Mesenchymal stem cell (in vitro differentiated cells and primary cell): ENCODE measurements at regions not wholly inside any gene's neighbourhood (a gene's known extent, or its start where the extent isn't known, plus 50 kb on each side); places are given as distances from the start of the nearest gene placed in this dataset.

ENCODE experiments used
- DNase-seq: peaks from one replicate; pipeline ENCODE4 v3.0.0-alpha.2; 2013
- H2AFZ ChIP-seq: one replicate; pipeline ENCODE4 v1.6.1; 2013; ENCODE audit warnings: low read depth, mild to moderate bottlenecking, control low read depth, inconsistent platforms, low read length, moderate library complexity
- H2AK5ac ChIP-seq: 2 replicates; pipeline ENCODE4 v1.6.1; 2013; ENCODE audit warnings: low read length, moderate library complexity, mild to moderate bottlenecking, inconsistent platforms; ENCODE audit not compliant: severe bottlenecking
- H2BK120ac ChIP-seq: one replicate; pipeline ENCODE4 v1.6.1; 2013; ENCODE audit warnings: low read depth, mild to moderate bottlenecking, inconsistent platforms, low read length, moderate library complexity
- H2BK12ac ChIP-seq, 2 experiments: one replicate each; pipeline ENCODE4 v1.6.1; 2013; ENCODE audit warnings: inconsistent platforms in 2 of 2, low read length in 2 of 2, mild to moderate bottlenecking in 2 of 2, moderate library complexity in 2 of 2, control low read depth in 1 of 2
- H2BK15ac ChIP-seq: one replicate; pipeline ENCODE4 v1.6.1; 2013; ENCODE audit warnings: mild to moderate bottlenecking, low read depth, inconsistent platforms; ENCODE audit not compliant: poor library complexity, severe bottlenecking
- H2BK5ac ChIP-seq: 2 replicates; pipeline ENCODE4 v1.6.1; 2013; ENCODE audit warnings: low read depth, mild to moderate bottlenecking, low read length, control low read depth, inconsistent platforms; ENCODE audit not compliant: poor library complexity, severe bottlenecking
- H3K14ac ChIP-seq, 2 experiments: one replicate each; pipeline ENCODE4 v1.6.1; 2013; ENCODE audit warnings: inconsistent platforms in 2 of 2, low read length in 2 of 2, control low read depth in 1 of 2, mild to moderate bottlenecking in 1 of 2, moderate library complexity in 1 of 2
- H3K18ac ChIP-seq, 2 experiments: one replicate each; pipeline ENCODE4 v1.6.1; 2013; ENCODE audit warnings: inconsistent platforms in 2 of 2, low read length in 2 of 2, control low read depth in 1 of 2, low read depth in 1 of 2, mild to moderate bottlenecking in 1 of 2
- H3K23ac ChIP-seq, 2 experiments: one replicate each; pipeline ENCODE4 v1.6.1; 2013; ENCODE audit warnings: inconsistent platforms in 2 of 2, low read length in 2 of 2, mild to moderate bottlenecking in 2 of 2, moderate library complexity in 2 of 2, control low read depth in 1 of 2
- H3K27ac ChIP-seq: 2 replicates; pipeline ENCODE4 v1.5.1; 2013; ENCODE audit warnings: mild to moderate bottlenecking, moderate library complexity, low read length, control low read depth, inconsistent platforms; ENCODE audit not compliant: poor library complexity, severe bottlenecking
- H3K27me3 ChIP-seq, 2 experiments: 2 replicates each; pipeline versions ENCODE4 v1.6.1 to v1.7.0; 2013; ENCODE audit warnings: low read length in 2 of 2, mild to moderate bottlenecking in 2 of 2, moderate library complexity in 2 of 2, control low read depth in 1 of 2, inconsistent platforms in 1 of 2; ENCODE audit not compliant: control insufficient read depth in 1 of 2, insufficient read depth in 1 of 2
- H3K36me3 ChIP-seq, 2 experiments: 2 replicates each; pipeline versions ENCODE4 v1.6.1 to v1.7.0; 2013; ENCODE audit warnings: low read length in 2 of 2, control low read depth in 1 of 2, inconsistent platforms in 1 of 2, low read depth in 1 of 2, mild to moderate bottlenecking in 1 of 2; ENCODE audit not compliant: insufficient read depth in 2 of 2, control insufficient read depth in 1 of 2
- H3K4ac ChIP-seq, 2 experiments: one replicate each; pipeline ENCODE4 v1.6.1; 2013; ENCODE audit warnings: inconsistent platforms in 2 of 2, low read length in 2 of 2, mild to moderate bottlenecking in 2 of 2, moderate library complexity in 2 of 2, control low read depth in 1 of 2, low read depth in 1 of 2
- H3K4me1 ChIP-seq: 2 replicates; pipeline ENCODE4 v1.6.1; 2013; ENCODE audit warnings: low read depth, low read length, control low read depth; ENCODE audit not compliant: control insufficient read depth, insufficient read depth
- H3K4me2 ChIP-seq: 2 replicates; pipeline ENCODE4 v1.6.1; 2013; ENCODE audit warnings: low read length, mild to moderate bottlenecking, inconsistent platforms; ENCODE audit not compliant: poor library complexity, severe bottlenecking
- H3K4me3 ChIP-seq, 2 experiments: 2 replicates each; pipeline versions ENCODE4 v1.5.1 to v1.7.0; 2013; ENCODE audit warnings: low read length in 2 of 2, mild to moderate bottlenecking in 2 of 2, control low read depth in 1 of 2, low read depth in 1 of 2; ENCODE audit not compliant: insufficient read depth in 1 of 2
- H3K79me1 ChIP-seq: replicated peaks from 2 replicates; pipeline ENCODE4 v1.6.1; 2013; ENCODE audit warnings: mild to moderate bottlenecking, control low read depth, low read length, inconsistent platforms; ENCODE audit not compliant: poor library complexity, severe bottlenecking
- H3K9ac ChIP-seq: 2 replicates; pipeline ENCODE4 v1.7.0; 2013; ENCODE audit warnings: mild to moderate bottlenecking, low read length, moderate library complexity
- H3K9me3 ChIP-seq: 2 replicates; pipeline ENCODE4 v1.7.0; 2013; ENCODE audit warnings: mild to moderate bottlenecking, low read length; ENCODE audit not compliant: control insufficient read depth
- H4K8ac ChIP-seq: one replicate; pipeline ENCODE4 v1.6.1; 2013; ENCODE audit warnings: inconsistent platforms, mild to moderate bottlenecking, low read length, moderate library complexity
- H4K91ac ChIP-seq: one replicate; pipeline ENCODE4 v1.6.1; 2013; ENCODE audit warnings: mild to moderate bottlenecking, low read length, inconsistent platforms
- WGBS: methylation state at CpG from one replicate; pipeline ENCODE4 v1.1.7; 2013; ENCODE audit warnings: mixed read lengths; 5-methylcytosine and 5-hydroxymethylcytosine counted together

GRCh38 chr15:97459771-97460170 lies 500.7 kb upstream of the ARRDC4 start:
- Histone ChIP-seq H2AK5ac (no peak overlapping the region), H2AFZ (no peak overlapping the region), H3K4me3 (no peak overlapping the region), H3K14ac (no peak overlapping the region), H3K23ac (no peak overlapping the region), H3K27me3 (no peaks in the 10 kb centered on the region), H3K9me3 (no peaks in the 10 kb centered on the region), H4K8ac (no peak overlapping the region), H2BK5ac (no peak overlapping the region), H3K18ac (no peak overlapping the region), H3K79me1 (no peaks in the 10 kb centered on the region), H3K9ac (no peak overlapping the region), H3K4me1 (no peaks in the 10 kb centered on the region), H2BK12ac (no peak overlapping the region), H4K91ac (no peak overlapping the region), H3K4ac (no peak overlapping the region), H2BK15ac (no peak overlapping the region), H3K36me3 (no peaks in the 10 kb centered on the region), H3K4me2 (no peak overlapping the region), H3K27ac (no peak overlapping the region), H2BK120ac (no peak overlapping the region)
- no peak for DNase-seq
- WGBS = 78% methylated on average over 1 of the region's 1 CpG

GRCh38 chr15:97461226-97461625 lies 499.3 kb upstream of the ARRDC4 start:
- Histone ChIP-seq H2AFZ (no peak overlapping the region), H3K23ac (no peak overlapping the region), H2BK12ac (no peak overlapping the region), H3K18ac (no peak overlapping the region), H3K9ac (no peak overlapping the region), H3K79me1 (no peaks in the 10 kb centered on the region), H2AK5ac (no peak overlapping the region), H3K9me3 (no peaks in the 10 kb centered on the region), H3K4me2 (no peak overlapping the region), H3K27ac (no peak overlapping the region), H3K4me1 (no peaks in the 10 kb centered on the region), H3K27me3 (no peaks in the 10 kb centered on the region), H4K8ac (no peak overlapping the region), H3K4ac (no peak overlapping the region), H3K36me3 (no peaks in the 10 kb centered on the region), H2BK15ac (no peak overlapping the region), H3K14ac (no peak overlapping the region), H4K91ac (no peak overlapping the region), H3K4me3 (no peak overlapping the region), H2BK5ac (no peak overlapping the region), H2BK120ac (no peak overlapping the region)
- DNase-seq = peak; percentile 30
- WGBS = no CpG with 5 or more reads among the region's 1 CpG

DNA sequence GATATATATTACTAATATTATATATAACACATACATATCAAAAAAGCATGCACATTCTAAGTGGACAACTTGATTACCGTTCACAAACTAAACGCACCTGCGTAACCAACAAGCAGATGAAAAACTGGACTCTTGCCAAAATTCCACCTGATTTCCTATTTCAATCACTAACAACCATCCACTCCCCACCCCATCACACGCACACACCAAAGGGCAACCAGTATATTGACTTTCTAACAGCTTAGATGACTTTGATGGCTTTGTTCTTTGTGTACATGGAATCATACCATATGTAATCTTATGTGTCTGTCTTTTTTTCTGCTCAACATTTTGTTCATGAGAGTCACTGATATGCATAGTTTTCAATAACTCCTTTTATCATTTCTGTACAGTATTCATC lies 496.8 kb upstream of the ARRDC4 start:
- no peak for DNase-seq
- Histone ChIP-seq H2BK12ac (no peak overlapping the region), H3K4me2 (no peak overlapping the region), H2BK5ac (no peak overlapping the region), H3K23ac (no peak overlapping the region), H3K27me3 (no peaks in the 10 kb centered on the region), H2BK120ac (no peak overlapping the region), H2AFZ (no peak overlapping the region), H3K18ac (no peak overlapping the region), H2AK5ac (no peak overlapping the region), H3K9me3 (peaks cover 6% of the 10 kb centered on the region), H3K4me3 (no peak overlapping the region), H4K8ac (no peak overlapping the region), H4K91ac (no peak overlapping the region), H3K4me1 (no peaks in the 10 kb centered on the region), H3K9ac (no peak overlapping the region), H3K79me1 (no peaks in the 10 kb centered on the region), H3K36me3 (no peaks in the 10 kb centered on the region), H3K27ac (no peak overlapping the region), H3K14ac (no peak overlapping the region), H3K4ac (no peak overlapping the region), H2BK15ac (no peak overlapping the region)
- WGBS = 64% methylated on average over 3 of the region's 4 CpGs

GRCh38 chr15:97470417-97470816 lies 490.1 kb upstream of the ARRDC4 start:
- Histone ChIP-seq H3K4ac (no peak overlapping the region), H3K4me2 (no peak overlapping the region), H3K4me3 (no peak overlapping the region), H3K9me3 (peaks cover 34% of the 10 kb centered on the region), H3K23ac (no peak overlapping the region), H2BK15ac (no peak overlapping the region), H4K8ac (no peak overlapping the region), H3K14ac (no peak overlapping the region), H2AK5ac (no peak overlapping the region), H3K79me1 (no peaks in the 10 kb centered on the region), H3K27me3 (no peaks in the 10 kb centered on the region), H2BK120ac (no peak overlapping the region), H3K4me1 (no peaks in the 10 kb centered on the region), H3K36me3 (no peaks in the 10 kb centered on the region), H2AFZ (no peak overlapping the region), H4K91ac (no peak overlapping the region), H3K9ac (no peak overlapping the region), H2BK12ac (no peak overlapping the region), H2BK5ac (no peak overlapping the region), H3K27ac (no peak overlapping the region), H3K18ac (no peak overlapping the region)
- DNase-seq = no peak
